ENCODE measurements at regions not wholly inside any gene's neighbourhood (a gene's known extent, or its start where the extent isn't known, plus 50 kb on each side); places are given as distances from the start of the nearest gene placed in this dataset.

DNA sequence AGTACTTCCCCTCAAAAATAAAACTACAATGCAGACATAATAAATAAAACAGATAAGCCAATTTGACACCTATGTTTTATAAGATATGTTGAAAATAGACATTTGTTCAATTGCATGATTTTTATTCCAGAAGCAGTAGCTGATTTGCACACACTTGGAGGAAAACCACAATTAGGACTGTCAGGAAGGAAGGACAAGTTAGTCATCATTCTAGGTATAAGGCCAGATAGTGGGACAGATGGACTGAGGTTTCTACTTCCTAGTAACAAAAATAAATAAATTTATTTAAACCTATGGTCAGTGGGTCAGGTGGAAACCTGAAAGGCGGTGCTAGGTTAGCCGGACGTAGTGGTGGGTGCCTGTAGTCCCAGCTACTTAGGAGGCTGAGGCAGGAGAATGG, 141.8 kb upstream of the RASSF8 start:
- Histone ChIP-seq H3K27ac (ENCODE audit: low read length) (no peak overlapping the region), H3K4me1 (ENCODE audit: low read length) (no peaks in the 10 kb centered on the region), H3F3A (ENCODE audit: insufficient read depth, low read length) (no peaks in the 10 kb centered on the region), H4K20me1 (ENCODE audit: insufficient read depth, low read length) (no peaks in the 10 kb centered on the region), H3K4me2 (ENCODE audit: low read depth, low read length) (no peak overlapping the region), H3K9me3 (replicated peaks; ENCODE audit: insufficient read depth, low read length) (no peaks in the 10 kb centered on the region), H3K36me3 (replicated peaks; ENCODE audit: insufficient read depth, low read length) (no peaks in the 10 kb centered on the region), H3K27me3 (replicated peaks; ENCODE audit: insufficient read depth, low read length) (no peaks in the 10 kb centered on the region), H3K79me2 (ENCODE audit: low read length) (no peaks in the 10 kb centered on the region), H3K4me3 (ENCODE audit: low read length) (no peak overlapping the region), H2AFZ (ENCODE audit: low read length) (no peak overlapping the region), H3K9me2 (replicated peaks; ENCODE audit: insufficient read depth, low read length) (no peaks in the 10 kb centered on the region), H3K9ac (ENCODE audit: low read length) (no peak overlapping the region)
- no peak for TF ChIP-seq EZH2 (optimal IDR thresholded peaks at IDR 0.05; ENCODE audit: low read depth, low read length)
- TF ChIP-seq EZH2phosphoT487 (IDR thresholded peaks at IDR 0.05; ENCODE audit: low read length): no peak
- TF ChIP-seq, protein P1, sequence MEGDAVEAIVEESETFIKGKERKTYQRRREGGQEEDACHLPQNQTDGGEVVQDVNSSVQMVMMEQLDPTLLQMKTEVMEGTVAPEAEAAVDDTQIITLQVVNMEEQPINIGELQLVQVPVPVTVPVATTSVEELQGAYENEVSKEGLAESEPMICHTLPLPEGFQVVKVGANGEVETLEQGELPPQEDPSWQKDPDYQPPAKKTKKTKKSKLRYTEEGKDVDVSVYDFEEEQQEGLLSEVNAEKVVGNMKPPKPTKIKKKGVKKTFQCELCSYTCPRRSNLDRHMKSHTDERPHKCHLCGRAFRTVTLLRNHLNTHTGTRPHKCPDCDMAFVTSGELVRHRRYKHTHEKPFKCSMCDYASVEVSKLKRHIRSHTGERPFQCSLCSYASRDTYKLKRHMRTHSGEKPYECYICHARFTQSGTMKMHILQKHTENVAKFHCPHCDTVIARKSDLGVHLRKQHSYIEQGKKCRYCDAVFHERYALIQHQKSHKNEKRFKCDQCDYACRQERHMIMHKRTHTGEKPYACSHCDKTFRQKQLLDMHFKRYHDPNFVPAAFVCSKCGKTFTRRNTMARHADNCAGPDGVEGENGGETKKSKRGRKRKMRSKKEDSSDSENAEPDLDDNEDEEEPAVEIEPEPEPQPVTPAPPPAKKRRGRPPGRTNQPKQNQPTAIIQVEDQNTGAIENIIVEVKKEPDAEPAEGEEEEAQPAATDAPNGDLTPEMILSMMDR (IDR thresholded peaks at IDR 0.05; ENCODE audit: low read length): no peak
- no peak for DNase-seq

DNA sequence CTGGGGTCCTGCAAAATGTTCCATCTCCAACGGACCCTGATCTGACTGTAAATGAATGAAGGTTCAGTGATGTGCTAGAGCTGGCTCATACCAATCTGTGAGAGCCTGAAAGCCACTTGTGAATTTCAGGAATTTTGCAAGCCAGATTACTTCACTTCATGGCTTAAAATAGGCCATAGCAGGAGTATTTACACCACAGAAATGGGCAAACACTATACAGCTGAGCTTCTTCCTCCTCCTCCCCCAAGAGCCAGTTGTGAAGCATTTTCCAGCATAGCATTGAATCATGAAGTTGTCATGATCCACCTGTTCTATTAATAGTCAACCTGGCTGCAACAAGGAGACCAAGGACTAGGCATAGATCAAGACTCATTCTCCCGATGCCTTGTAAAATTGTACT, 141.3 kb upstream of the RASSF8 start:
- H3K27ac ChIP-seq (ENCODE audit: low read length): no peak overlapping the region
- no peaks in the 10 kb centered on the region for H3F3A ChIP-seq (ENCODE audit: insufficient read depth, low read length)
- no peaks in the 10 kb centered on the region for H3K9me2 ChIP-seq (replicated peaks; ENCODE audit: insufficient read depth, low read length)
- no peak overlapping the region for H3K4me2 ChIP-seq (ENCODE audit: low read depth, low read length)
- no peaks in the 10 kb centered on the region for H3K79me2 ChIP-seq (ENCODE audit: low read length)
- no peaks in the 10 kb centered on the region for H3K4me1 ChIP-seq (ENCODE audit: low read length)
- H3K27me3 ChIP-seq (replicated peaks; ENCODE audit: insufficient read depth, low read length): no peaks in the 10 kb centered on the region
- no peak overlapping the region for H3K9ac ChIP-seq (ENCODE audit: low read length)
- no peaks in the 10 kb centered on the region for H3K9me3 ChIP-seq (replicated peaks; ENCODE audit: insufficient read depth, low read length)
- H3K36me3 ChIP-seq (replicated peaks; ENCODE audit: insufficient read depth, low read length): no peaks in the 10 kb centered on the region
- no peak for DNase-seq
- no peak overlapping the region for H3K4me3 ChIP-seq (ENCODE audit: low read length)
- H2AFZ ChIP-seq (ENCODE audit: low read length): no peak overlapping the region
- TF ChIP-seq, protein P1 (IDR thresholded peaks at IDR 0.05; ENCODE audit: low read length): no peak
- TF ChIP-seq EZH2 (optimal IDR thresholded peaks at IDR 0.05; ENCODE audit: low read depth, low read length) (no peak), EZH2phosphoT487 (IDR thresholded peaks at IDR 0.05; ENCODE audit: low read length) (no peak)
- H4K20me1 ChIP-seq (ENCODE audit: insufficient read depth, low read length): no peaks in the 10 kb centered on the region

DNA sequence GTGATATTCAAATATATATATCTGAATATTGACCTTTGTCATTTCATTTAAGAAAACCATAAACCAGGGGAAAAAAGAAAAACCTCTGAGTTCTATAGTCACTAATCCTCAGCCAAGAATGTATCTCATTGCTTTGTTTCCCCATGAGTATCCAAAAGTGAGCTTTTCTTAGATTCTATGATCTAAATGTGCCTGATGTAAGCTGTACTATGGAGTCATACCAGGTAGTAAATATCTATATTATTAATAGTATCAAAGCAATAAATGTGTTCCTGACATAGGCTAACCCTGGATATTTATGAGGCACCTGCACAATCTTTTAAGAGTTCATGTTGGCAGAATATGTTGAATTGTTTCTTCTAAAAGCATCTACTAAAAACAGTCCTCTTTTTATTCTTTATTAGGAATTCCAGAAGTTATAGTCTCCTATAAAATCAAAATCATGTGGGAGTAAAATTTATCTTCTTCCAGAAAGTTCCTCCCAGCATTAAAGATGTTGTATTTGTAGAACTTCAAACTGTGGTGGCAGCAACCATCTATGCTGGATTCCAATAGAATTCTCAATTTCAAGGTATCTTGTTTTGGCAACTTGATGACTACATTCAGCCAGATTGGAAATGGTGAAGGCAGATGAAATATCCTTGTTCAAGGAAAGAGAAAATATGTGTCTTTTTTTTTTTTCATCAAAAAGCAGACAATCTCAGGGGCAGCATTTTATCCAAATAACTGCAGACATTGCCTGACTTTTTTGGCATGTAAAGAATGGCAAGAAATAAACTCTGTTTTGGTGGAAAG, 139.7 kb upstream of the RASSF8 start:
- Histone ChIP-seq H3K9ac (ENCODE audit: low read length) (no peak overlapping the region), H3K9me3 (replicated peaks; ENCODE audit: insufficient read depth, low read length) (no peaks in the 10 kb centered on the region), H2AFZ (ENCODE audit: low read length) (no peak overlapping the region), H3K27me3 (replicated peaks; ENCODE audit: insufficient read depth, low read length) (no peaks in the 10 kb centered on the region), H3K36me3 (replicated peaks; ENCODE audit: insufficient read depth, low read length) (no peaks in the 10 kb centered on the region), H3K79me2 (ENCODE audit: low read length) (no peaks in the 10 kb centered on the region), H3K9me2 (replicated peaks; ENCODE audit: insufficient read depth, low read length) (no peaks in the 10 kb centered on the region), H3K4me1 (ENCODE audit: low read length) (no peaks in the 10 kb centered on the region), H4K20me1 (ENCODE audit: insufficient read depth, low read length) (no peaks in the 10 kb centered on the region), H3K27ac (ENCODE audit: low read length) (no peak overlapping the region), H3K4me3 (ENCODE audit: low read length) (no peak overlapping the region), H3F3A (ENCODE audit: insufficient read depth, low read length) (no peaks in the 10 kb centered on the region), H3K4me2 (ENCODE audit: low read depth, low read length) (no peak overlapping the region)
- TF ChIP-seq EZH2phosphoT487 (IDR thresholded peaks at IDR 0.05; ENCODE audit: low read length) (no peak), EZH2 (optimal IDR thresholded peaks at IDR 0.05; ENCODE audit: low read depth, low read length) (no peak)
- TF ChIP-seq, protein P1 (IDR thresholded peaks at IDR 0.05; ENCODE audit: low read length): no peak
- no peak for DNase-seq

All from MM.1S (cell line).